ENCODE measurements at regions not wholly inside any gene's neighbourhood (a gene's known extent, or its start where the extent isn't known, plus 50 kb on each side); places are given as distances from the start of the nearest gene placed in this dataset.

DNA sequence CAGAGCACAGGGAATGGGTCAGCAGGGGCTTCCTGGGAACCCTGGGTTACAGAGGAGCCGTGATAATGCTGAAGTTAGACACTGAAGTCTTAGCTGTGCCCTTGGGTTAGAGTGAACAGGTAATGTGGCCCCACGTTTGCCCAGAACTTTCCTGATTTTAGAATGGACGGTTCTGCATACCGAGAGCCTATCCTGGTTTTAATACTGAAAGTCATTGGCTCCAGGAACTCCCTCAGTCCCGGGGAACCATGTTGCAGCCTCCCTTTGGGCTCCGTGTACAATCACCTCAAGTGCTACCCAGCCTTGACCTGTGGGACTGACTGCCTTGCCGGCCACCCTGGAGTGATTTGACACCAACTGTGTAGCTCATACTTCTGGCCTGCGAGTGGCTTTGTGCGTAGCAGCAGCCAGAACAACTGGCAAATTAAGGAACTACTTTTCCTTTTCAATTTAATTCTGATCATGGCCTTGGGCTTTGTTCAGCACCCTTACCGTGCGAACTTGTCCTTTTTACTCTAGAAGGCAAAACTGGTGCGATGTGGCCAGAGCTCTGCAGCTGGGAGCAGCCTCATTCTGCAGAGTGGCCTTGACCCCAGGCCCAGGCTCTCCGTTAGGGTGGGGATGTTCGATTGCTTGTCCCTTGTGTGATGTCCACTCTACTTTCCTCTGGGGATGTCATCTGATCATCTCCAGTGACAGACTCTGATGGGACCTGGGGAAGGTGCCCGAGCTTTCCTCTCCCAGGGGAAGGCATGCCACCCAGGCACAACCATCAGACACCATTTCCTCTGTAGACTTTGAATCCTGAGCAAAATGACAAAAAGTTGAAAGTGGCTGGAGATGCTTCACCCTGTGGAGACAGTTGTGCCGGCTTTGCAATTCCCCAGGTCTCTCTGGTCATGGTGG, 265.9 kb downstream of the GLRX3 start:
- TF ChIP-seq, protein P1, sequence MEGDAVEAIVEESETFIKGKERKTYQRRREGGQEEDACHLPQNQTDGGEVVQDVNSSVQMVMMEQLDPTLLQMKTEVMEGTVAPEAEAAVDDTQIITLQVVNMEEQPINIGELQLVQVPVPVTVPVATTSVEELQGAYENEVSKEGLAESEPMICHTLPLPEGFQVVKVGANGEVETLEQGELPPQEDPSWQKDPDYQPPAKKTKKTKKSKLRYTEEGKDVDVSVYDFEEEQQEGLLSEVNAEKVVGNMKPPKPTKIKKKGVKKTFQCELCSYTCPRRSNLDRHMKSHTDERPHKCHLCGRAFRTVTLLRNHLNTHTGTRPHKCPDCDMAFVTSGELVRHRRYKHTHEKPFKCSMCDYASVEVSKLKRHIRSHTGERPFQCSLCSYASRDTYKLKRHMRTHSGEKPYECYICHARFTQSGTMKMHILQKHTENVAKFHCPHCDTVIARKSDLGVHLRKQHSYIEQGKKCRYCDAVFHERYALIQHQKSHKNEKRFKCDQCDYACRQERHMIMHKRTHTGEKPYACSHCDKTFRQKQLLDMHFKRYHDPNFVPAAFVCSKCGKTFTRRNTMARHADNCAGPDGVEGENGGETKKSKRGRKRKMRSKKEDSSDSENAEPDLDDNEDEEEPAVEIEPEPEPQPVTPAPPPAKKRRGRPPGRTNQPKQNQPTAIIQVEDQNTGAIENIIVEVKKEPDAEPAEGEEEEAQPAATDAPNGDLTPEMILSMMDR (IDR thresholded peaks at IDR 0.05): no peak
- no peak for DNase-seq

DNA sequence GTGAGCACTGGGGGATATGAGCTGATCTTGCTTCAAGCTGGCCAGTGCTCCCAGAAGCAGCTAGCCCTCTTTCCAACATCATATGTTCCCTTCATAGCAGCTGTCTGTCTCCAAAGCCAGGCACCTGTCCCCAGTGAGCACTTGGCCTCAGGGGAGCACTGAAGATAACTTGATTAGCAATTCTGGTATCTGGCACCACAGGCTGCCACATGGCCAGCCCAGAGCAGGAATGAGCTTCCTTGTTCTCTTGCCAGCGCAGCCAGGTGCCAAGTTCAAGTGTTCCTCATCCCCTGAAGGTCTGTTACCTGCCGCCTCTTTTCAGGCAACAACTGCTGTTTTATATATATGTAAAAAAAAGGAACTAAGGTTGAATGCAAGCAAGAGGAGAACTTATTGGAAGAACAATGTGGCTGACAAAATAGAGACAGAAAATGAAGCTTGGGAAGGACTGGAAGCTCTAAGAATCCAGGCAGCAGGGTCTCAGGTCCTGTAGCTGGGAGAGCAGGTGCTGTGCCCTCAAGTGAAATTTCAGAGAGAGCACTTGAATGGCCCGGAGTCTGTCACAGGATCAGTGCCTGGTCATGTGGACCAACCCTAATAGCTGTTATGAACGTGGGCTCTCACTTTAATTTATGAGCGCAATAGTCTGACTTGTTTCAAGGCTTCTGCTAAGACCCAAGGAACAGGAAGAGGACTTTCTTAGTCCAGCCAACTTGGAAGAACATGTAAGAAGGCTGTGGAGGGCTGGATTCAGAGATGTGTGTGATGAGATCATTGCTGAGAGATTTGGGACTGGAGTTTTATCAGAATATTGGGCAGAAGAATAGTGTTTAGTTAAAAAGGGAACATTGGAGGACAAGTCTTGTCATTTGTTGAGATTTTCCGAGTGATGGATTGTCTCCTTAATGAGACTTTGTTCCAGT, 267.2 kb downstream of the GLRX3 start:
- Histone ChIP-seq H3K4me3 (no peak overlapping the region), H3K27me3 (no peaks in the 10 kb centered on the region), H3K36me3 (no peaks in the 10 kb centered on the region), H3K9ac (ENCODE audit: low read depth in 2 of 2, low read length in 2 of 2) (no peak overlapping the region), H3K4me1 (no peaks in the 10 kb centered on the region), H3K9me3 (no peaks in the 10 kb centered on the region), H3K27ac (no peak overlapping the region)
- intact Hi-C loops (cut with DNase I): no loop called here
- no peak for DNase-seq
- TF ChIP-seq, protein P1 (IDR thresholded peaks at IDR 0.05): no peak

More for the DNA sequence above, 265.9 kb downstream of the GLRX3 start:
- Histone ChIP-seq H3K9ac (ENCODE audit: low read depth in 2 of 2, low read length in 2 of 2) (no peak overlapping the region), H3K4me1 (no peaks in the 10 kb centered on the region), H3K36me3 (no peaks in the 10 kb centered on the region), H3K27ac (no peak overlapping the region), H3K27me3 (no peaks in the 10 kb centered on the region), H3K4me3 (no peak overlapping the region), H3K9me3 (no peaks in the 10 kb centered on the region)
- intact Hi-C loops (cut with DNase I): no loop called here

DNA sequence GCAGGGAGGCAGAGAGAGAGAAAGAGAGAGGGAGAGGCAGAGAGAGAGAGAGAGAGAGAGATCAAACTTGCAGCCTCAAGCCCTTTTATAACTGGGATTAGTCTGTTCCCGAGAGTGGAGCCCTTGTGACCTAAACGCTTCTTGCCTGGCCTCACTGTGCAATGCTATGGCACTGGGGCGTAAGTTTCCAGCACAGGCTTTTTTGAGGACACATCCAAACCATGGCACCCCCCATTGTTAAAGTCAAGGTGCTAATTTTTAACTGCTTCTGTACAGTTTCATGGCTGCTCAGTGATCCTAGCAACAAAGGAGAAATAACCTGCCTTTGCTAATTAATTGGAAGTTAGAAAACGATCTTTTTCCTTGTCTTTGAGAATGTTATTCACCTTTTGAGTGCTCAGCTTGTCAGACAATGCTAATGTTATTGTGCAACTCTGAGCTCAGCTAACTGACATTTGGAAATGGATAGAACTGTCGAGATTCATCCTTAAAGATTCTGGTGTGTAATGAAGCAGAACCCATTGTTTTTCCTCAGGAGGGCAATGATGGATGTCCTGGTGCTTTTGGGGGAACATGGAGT, 268.4 kb downstream of the GLRX3 start:
- Histone ChIP-seq H3K27ac (no peak overlapping the region), H3K4me1 (no peaks in the 10 kb centered on the region), H3K9ac (ENCODE audit: low read depth in 2 of 2, low read length in 2 of 2) (no peak overlapping the region), H3K36me3 (no peaks in the 10 kb centered on the region), H3K9me3 (no peaks in the 10 kb centered on the region), H3K27me3 (no peaks in the 10 kb centered on the region), H3K4me3 (no peak overlapping the region)
- intact Hi-C loops (cut with DNase I): no loop called here
- no peak for DNase-seq
- TF ChIP-seq, protein P1 (IDR thresholded peaks at IDR 0.05): no peak

DNA sequence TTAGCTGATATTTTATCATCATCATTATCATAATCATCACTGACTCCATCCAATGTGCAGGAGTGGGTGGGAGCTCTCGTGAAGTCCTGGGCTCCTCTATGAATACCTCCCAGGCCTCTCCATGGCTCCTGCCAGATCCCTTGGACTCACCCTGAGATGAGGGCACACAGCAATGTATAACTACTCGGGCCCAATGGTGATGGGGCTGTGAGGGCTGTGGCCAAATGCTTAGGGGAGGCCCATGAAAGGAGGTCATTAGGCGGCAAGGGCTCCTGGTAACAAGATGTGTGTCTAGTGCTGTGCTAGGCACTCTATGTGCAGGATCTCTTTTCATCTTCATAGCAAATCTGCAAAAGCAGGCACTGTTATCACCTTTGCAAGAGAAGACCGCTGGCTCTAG, 270.9 kb downstream of the GLRX3 start:
- TF ChIP-seq, protein P1 (IDR thresholded peaks at IDR 0.05): no peak
- Histone ChIP-seq H3K36me3 (no peaks in the 10 kb centered on the region), H3K4me3 (no peak overlapping the region), H3K9ac (ENCODE audit: low read depth in 2 of 2, low read length in 2 of 2) (no peak overlapping the region), H3K27me3 (no peaks in the 10 kb centered on the region), H3K4me1 (no peaks in the 10 kb centered on the region), H3K27ac (no peak overlapping the region), H3K9me3 (no peaks in the 10 kb centered on the region)
- intact Hi-C loops (cut with DNase I): no loop called here
- DNase-seq: no peak

DNA sequence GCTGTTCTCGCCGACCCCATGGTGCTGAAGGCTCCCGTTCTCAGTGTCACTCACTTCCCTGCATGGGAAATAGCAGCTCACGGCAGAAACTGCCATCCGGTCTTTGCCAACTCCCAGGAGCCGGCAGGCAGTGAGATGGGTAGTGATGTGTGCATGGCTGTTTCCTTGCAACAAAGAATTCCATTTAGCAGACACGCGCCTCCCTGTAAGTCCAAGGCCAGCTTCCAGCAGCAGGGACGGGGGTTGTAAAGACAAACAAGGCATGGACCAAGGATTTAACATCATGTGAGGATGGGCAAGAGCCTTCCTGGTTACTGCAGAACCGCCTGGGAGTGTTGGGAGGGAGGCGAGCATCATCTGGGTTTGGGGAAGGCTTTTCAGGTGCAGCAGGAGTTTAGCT, 273.1 kb downstream of the GLRX3 start:
- H3K9me3 ChIP-seq: no peaks in the 10 kb centered on the region
- TF ChIP-seq, protein P1 (IDR thresholded peaks at IDR 0.05): no peak
- no peak overlapping the region for H3K27ac ChIP-seq
- H3K36me3 ChIP-seq: no peaks in the 10 kb centered on the region
- H3K4me1 ChIP-seq: no peaks in the 10 kb centered on the region
- H3K27me3 ChIP-seq: no peaks in the 10 kb centered on the region
- intact Hi-C loops (cut with DNase I): no loop called here
- no peak for DNase-seq
- H3K4me3 ChIP-seq: no peak overlapping the region
- H3K9ac ChIP-seq (ENCODE audit: low read depth in 2 of 2, low read length in 2 of 2): no peak overlapping the region
